HG02852 (cell line): ENCODE measurements at regions not wholly inside any gene's neighbourhood (a gene's known extent, or its start where the extent isn't known, plus 50 kb on each side); places are given as distances from the start of the nearest gene placed in this dataset.
"Not testable (repeated sequence)": the region's sequence is repeated elsewhere in the genome, so short reads cannot be mapped to it uniquely, and the experiment has no call there.

Source experiments
- ATAC-seq: cut with Tn5 transposase; IDR thresholded peaks from one replicate; pipeline ENCODE4 v1.9.1; 2021; ENCODE audit warnings: mild to moderate bottlenecking, moderate library complexity; ENCODE audit not compliant: unreplicated experiment

DNA sequence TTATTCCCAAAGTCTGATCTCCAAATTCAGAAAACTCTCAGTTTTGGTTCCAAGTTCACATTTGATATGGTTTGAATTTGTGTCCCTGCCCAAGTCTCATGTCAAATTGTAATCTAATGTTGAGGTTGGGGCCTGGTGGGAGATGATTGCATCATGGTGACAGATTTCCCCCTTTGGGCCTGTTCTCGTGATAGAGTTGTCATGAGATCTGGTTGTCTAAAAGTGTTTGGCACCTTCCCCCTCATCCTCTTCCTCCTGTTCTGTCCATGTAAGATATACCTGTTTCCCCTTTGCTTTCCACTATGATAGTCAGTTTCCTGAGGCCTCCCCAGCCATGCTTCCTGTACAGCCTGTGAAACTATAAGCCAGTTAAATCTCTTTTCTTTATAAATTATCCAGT is 138.6 kb downstream of the ARL4A start:
- no peak for ATAC-seq

DNA sequence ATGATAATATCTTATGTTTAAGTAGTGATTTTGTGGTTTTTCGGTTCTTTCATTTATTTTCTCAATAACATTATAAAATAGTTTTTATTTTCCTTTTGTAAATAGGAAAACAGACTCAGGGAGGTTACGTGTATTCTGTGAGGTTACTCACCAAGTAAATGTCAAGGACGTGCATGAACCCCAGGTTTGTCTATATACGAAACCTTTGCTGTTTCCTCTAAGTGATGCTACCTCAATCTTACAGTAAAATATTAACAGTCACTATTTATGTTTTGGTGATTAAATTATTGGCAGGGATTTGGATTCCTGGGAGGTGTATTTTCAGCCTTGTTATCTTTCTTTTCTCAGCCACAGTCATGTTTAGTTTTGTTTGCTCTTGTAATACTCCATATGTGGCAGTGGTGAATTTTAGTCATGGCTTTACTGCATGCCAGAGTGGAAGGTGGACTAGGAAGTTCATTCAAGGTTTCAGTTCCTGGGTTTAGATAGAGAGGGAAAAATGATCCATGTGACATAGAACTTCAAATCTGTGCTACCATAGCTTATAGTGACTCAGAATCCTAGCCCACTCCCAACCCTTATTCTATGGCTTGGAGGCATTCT is 139.9 kb downstream of the ARL4A start:
- no peak for ATAC-seq

DNA sequence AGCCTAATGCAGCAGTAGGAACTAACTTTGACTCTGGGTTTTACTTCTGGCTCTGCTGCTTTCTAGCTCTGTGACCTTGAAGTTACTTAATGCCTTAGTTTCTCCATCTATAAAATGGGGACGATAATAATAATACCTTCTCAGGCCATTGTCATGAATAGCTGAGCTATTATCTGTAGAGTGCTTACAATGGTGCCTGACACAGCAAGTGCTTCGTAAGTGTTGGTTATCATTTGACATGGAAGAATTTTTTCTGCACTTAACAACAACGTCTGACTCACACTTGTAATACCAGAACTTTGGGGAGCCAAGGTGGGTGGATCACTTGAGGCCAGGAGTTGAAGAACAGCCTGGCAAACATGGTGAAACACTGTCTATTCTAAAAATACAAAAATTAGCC is 140.5 kb downstream of the ARL4A start:
- no peak for ATAC-seq

DNA sequence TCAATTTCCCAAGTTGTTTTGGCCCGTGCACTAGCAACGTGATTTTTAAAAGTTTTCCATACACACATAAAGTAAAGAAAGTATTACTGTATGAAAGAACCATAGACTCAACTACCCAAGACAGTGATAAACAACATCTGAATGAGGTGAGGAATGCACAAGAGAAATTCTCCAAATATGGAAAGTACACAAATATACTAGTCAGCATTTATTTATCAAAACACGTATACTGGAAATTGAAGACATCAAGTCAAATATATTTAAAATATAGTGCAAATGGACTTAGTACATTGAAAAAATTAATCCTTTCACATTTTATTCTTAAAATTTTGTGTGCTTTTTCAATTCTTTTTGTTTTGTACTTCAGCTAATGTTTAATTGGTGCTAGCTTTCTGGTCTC is 143.6 kb downstream of the ARL4A start:
- no peak for ATAC-seq

DNA sequence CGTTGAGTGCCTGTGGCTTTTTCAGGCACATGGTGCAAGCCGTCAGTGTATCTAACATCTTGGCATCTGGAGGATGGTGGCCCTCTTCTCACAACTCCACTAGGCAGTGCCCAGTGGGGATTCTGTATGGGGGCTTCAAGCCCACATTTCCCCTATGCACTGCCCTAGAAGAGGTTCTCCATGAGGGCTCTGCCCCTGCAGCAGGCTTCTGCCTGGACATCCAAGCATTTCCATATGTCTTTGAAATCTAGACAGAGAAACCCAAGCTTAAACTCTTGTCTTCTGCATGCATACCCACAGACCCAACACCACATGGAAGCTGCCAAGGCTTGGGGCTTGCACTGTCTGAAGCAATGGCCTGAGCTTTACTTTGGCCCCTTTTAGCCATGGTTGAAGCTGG is 146.4 kb downstream of the ARL4A start:
- no peak for ATAC-seq

DNA sequence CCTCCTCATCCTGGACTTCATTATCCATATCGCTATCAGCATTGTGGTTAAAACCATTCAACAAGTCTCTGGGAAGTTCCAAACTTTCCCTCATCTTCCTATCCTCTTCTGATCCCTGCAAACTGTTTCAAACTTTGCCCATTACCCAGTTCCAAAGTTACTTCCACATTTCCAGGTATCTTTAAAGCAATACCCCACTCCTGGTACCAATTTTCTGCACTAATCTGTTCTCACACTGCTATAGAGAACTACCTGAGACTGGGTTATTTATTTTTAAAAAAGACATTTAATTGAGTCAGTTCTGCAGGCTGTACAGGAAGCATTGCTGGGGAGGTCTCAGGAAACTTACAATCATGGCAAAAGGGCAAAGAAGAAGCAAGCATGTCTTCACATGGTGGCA is 147.3 kb downstream of the ARL4A start:
- ATAC-seq, result no peak

DNA sequence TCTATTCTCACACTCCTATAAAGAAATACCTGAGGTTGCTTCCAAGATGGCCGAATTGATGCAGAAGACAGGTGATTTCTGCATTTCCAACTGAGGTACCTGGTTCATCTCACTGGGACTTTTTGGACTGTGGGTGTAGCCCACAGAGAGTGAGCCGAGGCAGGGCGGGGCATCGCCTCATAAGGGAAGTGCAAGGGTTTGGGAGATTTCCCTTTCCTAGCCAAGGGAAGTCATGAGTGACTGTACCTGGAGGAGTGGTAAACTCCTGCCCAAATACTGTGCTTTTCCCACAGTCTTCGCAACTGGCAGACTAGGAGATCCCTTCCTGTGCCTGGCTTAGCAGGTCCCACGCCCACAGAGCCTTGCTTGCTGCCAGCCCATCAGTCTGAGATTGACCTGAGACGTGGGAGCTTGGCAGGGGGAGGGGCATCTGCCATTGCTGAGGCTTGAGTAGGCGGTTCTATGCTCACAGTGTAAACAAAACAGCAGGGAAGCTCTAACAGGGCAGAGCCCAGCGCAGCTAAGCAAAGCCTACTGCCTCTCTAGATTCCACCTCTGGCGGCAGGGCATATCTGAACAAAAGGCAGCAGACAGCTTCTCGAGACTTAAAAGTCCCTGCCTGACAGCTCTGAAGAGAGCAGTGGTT is 152.2 kb downstream of the ARL4A start:
- ATAC-seq, result no peak

DNA sequence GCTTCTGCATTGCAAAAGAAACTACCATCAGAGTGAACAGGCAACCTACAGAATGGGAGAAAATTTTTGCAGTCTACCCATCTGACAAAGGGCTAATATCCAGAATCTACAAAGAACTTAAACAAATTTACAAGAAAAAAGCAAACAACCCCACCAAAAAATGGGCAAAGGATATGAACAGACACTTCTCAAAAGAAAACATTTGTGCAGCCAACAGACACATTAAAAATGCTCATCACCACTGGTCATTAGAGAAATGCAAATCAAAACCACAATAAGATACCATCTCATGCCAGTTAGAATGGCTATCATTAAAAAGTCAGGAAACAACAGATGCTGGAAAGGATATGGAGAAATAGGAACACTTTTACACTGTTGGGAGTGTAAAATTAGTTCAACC is 157.3 kb downstream of the ARL4A start:
- not testable (repeated sequence) for ATAC-seq

DNA sequence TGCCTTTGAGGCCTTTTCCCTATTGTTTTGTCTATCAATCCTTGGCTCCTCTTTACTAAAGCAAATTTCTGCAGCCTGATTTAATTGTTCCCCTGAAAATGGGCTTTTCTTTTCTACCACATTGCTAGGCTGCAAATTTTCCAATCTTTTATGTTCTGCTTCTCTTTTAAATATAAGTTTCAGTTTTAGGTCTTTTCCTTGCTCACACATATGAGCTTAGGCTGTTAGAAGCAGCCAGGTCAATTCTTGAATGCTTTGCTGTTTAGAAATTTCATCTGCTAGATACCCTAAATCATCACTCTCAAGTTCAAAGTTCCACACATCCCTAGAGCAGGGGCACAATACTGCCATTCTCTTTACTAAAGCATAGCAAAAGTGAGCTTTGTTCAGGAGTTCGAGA is 159.6 kb downstream of the ARL4A start:
- ATAC-seq, result no peak

DNA sequence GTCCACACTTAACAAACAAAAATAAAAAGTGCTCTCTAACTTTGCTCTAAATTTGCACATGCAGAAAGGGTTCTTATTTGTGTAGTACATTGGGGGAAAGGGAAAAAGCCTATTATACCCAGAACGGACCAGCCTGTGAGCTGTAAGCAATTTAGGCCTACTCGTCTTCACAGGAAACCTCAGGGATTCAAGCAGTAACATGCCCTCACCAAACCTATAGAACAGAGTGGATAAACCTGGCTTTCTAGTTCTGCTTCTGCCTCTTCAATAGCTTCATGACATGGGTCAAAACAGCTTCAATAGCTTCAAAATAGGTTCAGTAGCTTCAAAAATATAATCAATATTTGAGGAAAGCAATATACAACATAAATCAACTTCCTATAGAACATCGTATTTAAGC is 163.7 kb downstream of the ARL4A start:
- no peak for ATAC-seq

DNA sequence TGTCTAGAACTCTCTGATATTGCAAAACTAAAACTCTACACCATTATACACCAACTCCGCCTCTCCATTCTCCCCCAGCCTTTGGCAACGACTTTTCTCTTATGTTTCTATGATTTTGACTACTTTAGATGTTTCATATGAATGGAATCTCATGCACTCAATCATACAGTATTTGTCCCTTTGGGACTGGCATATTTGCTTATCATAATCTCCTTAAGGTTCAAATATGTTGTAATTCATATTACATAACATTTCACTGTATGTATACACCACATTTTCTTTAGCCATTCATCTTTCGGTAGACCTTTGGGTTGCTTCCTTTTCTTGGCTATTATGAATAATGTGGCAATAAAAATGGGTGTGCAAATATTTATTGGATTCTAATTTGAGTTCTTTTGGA is 164.4 kb downstream of the ARL4A start:
- ATAC-seq, result no peak

DNA sequence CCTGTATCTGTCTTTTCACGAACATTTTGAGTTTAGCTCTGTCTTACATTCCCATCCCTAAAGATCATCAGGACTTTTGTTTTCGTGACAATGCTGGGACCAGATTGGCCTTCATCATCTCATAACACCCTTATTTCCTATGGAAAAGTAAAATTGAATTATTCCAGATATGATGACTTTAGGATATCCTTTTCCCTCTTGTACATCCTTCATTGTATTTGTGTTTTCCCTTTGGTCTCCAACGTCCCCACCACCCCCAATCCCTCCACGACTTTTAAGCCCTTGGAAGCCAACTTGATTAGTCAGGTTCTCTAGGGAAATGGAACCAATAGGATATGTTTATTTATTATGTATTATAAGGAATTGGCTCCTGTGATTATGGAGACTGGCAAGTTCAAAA is 167.6 kb downstream of the ARL4A start:
- no peak for ATAC-seq

DNA sequence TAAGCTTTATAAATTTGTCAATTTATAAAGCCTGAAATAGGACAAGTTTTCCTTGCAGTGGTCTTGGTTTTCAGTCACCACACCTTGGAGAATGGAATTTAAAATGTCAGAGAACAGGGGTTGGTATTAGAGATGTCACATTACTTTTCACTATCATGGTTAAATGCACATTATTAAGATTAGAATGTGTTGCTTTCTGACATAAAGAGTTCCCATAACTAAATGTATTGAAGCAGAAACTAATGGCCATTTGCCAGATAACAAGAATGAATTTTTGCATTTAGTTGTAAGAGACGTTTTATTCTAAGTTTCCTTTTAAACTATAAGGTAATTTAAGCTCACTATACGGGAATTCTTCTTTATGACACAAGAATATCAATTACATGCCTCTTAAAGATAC is 172.3 kb downstream of the ARL4A start:
- ATAC-seq, result no peak

DNA sequence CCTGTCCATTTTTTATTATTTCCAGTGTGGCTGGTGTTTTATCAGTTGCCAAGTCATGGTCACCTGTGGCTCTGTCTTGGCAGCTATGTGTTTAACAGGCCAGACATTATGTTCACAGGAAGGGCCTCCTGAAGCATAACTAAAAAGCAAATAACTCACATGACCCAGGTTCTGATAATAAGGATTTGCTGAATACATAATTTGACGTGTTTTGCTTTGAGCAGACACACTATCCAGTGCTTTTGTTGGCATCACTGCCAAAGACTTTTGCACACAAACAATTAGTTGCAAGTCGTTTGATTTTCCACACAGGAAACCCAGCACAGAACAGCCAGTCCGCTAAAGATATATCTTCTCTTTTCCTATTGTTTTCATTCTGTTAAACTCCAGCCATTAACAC is 173.6 kb downstream of the ARL4A start:
- ATAC-seq, result no peak

DNA sequence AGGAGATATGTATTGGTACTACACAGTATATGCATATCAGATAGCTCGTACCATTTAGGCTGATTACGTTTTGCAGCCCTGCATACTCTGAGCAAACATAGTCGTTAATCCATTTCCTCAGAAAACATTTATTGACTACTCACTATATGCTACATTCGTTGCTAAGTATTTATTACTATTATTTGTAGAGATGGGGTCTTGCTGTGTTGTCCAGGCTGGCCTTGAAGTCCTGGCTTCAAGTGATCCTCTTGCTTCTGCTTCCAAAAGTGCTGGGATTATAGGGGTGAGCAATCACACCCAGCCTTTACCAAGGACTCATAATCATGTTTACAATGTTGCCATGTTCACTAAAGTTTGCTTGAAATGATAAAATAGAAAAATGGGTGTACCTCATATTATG is 174.7 kb downstream of the ARL4A start:
- no peak for ATAC-seq

DNA sequence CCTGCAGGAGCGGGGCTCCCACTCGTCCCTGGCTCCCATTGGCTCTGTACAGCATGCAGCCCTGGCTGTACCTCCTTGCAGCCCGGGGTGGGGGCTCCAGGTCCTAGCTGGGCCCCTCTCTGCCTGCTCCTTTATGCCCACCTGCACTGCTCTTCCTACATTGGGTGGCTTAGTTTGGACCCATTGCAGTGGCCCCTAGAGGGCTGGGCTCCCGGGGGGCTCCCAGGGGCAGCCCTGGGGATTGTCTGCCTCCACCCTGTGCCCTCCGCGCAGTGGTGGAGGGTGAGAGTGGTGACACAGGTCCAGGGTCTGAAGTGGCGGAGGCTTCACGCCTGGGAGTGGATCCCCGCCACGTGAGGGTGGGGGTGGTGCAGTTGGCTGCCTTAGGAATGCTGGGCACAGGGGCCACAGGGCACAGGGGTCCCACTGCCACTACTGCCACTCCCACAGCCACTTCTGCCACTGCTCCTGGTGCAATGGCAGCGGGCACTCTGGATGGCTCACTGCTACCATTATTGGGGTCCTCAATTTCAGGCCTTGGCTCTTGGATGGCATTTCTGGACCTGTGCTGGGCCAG is 177.1 kb downstream of the ARL4A start:
- ATAC-seq, result no peak

DNA sequence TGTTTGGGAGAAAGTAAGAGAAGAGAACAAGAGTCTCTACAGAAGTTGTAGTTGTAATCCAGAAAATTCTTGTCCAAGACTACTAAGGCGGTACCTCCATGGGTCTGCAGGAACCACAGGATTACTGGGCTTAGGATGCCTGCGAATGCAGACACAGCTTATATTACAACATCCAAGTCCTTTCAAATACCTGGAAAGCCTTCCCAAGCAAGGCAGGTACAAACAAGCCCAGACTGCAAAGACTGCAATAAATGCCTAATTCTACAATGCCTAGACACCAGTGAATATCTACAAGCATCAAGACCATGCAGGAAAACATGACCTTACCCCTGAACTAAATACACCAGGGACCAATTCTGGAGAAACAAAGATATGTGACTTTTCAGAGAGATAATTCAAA is 178.2 kb downstream of the ARL4A start:
- ATAC-seq, result no peak

DNA sequence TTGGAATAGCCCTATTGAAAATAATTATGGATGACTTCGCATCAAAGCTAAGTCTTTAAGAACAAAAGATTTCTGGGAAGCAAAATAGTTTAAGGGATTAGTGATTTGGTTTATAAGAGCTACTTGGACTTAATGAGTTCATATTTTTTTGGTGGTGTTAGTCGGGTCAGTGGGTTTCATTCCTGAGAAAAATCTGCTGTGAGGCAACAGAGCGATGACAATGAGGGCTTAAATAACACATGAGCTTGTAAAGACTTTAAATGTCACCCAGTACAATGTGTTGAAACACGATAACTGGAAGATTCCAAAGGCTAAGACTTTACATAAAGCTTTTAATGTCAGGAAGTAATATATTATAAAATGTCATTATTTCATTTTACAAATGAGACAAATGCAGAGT is 178.8 kb downstream of the ARL4A start:
- ATAC-seq, result no peak

DNA sequence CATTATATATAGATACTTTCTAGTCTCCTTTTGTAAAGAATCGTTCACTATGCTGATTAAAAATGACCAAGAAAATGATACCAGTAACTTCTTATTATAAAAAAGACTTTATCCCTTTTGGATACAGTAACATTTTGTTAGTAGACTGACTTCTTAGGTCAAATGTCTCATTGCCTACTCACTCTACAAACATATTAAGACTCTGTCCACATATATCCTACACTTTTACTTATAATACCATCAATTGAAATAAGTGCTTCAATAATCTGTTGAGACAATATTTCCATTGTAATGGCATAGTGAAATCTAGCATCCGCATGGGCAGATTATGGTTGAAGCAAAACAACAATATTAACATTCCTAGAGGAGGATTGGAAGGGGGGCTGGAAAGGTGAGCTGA is 180.6 kb downstream of the ARL4A start:
- no peak for ATAC-seq

DNA sequence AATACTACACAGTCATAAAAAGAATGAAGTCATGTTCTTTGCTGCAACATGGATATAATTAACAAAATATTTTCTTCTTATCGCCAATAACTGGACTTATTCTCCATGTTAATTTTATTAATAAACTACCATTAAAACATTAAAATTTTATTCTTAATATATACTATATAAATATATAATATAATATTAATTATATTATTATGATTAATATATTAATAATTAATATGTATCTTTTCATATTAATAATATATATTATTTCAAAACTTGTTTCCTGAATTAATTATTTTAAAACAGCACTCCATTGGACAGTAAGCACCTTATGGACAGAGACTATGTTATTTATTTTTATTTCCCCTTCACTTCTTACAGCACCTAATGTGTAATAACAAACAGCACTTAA is 182.8 kb downstream of the ARL4A start:
- no peak for ATAC-seq

DNA sequence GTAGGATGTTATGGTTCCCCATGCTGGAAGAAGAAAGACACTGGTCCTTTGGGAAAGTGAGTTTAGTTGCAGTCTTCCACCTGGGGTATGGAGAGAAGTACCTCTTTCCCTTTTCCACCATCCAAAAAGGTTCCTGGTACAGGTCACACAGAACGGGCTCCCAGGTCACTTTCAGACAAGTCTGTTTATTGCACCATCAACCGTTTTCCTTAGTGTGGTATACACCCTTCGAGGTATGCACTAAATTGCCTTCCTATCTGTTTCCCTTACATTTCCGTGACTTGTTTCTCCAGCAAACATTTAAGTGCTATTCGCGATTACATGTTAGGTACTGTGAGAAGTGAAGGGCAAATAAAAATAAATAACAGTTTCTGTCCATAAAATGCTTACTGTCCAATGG is 185.1 kb downstream of the ARL4A start:
- ATAC-seq, result no peak

DNA sequence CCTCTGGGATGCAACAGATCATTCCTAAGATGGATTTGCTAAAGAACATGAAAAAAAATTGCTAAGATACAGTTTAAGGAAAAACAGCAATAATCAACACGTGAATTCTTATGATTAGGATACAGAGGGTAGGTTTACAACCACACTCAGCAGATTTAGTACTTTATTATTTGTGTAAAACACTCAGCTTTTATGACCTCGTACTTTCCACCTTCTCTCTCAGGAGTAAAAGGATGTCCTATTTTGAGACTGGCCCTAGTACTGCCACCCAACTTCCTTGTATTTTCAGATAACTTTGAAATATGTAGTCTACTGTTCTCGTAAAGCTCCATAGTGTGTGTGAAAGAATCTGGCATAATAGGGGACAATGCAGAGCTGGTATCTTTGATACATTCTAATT is 186.1 kb downstream of the ARL4A start:
- ATAC-seq, result no peak

DNA sequence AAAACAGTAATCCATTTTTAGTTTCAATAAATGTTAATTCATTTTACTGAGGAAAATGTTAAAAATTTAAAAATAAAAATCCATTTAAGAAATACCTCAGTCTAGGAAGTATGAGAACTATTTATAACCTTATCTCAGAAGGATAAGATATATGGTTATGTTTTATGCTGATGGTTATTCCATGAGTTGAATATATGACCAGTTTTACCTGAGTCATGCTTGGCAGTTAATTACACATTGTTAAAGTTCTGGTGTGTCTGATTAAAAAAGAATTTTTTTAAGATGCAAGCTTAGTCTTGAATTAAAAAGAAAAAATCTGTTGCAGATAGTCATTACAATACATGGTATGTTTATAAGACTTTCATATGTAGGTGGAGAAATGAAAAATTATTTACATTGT is 191.7 kb downstream of the ARL4A start:
- no peak for ATAC-seq
